ENCODE measurements at regions not wholly inside any gene's neighbourhood (a gene's known extent, or its start where the extent isn't known, plus 50 kb on each side); places are given as distances from the start of the nearest gene placed in this dataset.

DNA sequence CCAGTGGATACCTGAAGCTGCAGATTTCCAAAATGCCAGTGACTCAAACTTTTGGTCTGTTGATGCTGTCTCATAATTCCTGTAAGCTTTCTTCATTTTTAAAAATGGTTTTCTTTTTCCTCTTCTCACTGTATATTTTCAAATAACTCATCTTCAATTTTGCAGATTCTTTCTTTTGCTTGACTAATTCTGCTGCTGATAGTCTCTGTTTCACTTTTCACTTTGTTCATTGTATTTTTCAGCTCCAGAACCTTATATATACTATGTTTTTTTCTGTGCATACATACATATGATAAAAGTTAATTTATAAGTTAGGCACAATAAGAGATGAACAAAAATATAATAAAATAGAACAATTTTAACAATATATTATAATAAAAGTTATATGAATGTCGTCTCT, 237.7 kb upstream of the GPRIN3 start:
- no peak for DNase-seq

DNA sequence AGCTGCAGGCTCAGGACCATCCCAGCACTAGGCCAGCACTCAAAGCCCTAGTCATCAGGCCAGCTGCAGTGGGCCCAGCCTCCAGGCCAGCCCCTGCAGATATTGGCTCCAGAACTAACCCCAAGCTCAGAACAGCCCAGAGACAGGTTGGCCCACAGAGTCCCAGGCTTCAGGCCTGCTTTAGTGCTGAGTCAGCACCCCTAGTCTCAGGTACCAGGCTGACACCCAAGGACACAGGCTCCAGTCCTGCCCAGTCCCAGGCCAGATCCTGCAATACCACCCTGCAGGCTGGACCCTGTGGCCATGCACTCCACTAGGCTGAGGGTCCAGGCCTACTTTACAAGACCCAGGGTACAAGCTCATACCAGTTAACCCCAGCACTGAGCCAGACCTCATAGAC, 234.4 kb upstream of the GPRIN3 start:
- DNase-seq = no peak

DNA sequence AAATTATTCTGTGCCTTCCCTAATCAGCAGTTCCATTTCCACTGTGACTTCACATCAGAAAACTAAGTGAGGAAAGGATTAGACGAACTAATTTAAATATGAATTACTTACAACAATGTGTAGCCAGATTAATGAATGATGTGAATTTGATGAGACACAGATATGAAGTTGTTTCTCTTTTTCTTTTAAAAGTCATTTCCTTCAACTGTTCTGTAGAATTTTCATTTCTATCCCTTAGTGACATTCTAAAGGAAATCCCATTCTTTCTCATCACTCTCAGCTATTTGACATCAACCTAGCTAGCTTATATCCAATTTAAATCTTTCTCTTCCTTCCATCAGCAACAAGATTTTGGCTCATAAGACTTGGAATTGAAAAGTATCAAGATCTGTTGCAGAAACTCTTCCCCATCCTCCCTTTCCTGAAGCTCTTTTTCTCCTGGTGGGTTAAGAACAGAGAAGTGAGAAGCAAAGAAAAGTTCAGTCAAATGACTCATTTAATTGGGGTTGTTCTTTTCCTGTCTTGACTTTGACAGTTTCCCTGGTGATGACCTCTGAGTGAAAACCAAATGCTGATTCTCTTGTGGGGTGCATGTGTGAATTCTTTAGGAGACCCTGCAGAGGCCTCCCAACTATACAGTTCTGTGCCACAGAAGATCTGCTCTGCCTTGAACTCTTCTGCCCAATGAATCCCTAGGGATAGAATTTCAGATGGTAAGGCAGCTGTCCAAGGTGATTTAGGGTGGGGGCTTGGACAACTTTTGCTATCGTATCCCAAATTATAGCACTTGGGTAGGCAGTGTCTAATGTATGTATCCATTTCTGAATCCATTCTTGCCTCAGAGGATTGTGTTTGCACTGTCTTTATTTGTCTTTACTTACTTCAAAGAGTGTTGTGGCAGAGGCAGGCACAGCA, 232.5 kb upstream of the GPRIN3 start:
- no peak for DNase-seq

DNA sequence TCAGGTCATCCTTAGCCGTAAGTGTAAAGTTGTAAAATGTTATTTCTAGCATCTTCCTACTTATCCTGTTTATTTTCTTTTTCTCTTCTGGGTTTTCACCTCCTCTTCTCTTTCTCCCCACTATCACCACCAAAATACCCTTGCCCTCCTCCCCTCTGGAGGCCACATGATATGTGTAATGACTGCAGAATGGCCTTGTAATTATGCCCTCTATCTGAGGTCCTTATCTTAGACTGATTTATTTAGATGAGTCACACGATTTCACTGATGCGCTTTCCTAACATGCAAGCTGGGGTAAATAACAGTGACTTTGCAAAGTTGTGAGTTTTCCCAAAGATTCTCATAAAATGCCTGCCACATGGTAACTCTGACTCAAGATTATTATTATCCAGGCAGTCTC, 231.8 kb upstream of the GPRIN3 start:
- DNase-seq = no peak

DNA sequence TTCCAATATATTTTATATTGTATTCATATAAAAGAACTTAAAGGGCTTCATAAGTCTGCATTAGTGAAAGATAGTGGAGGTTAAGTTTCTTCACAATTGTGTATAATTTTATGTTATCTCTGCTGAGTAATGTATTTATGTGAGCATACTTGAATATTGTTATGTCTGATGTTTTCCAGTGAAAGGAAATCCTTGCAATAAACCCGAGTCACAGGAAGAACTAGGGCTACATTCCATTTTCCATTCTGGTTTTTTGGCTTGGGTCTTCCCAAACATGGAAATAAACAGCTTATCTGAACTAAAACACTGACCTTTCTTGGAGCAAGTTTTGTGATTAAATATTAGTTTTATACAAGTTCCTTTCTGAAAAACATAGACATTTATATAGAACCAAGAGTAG, 231.3 kb upstream of the GPRIN3 start:
- no peak for DNase-seq

DNA sequence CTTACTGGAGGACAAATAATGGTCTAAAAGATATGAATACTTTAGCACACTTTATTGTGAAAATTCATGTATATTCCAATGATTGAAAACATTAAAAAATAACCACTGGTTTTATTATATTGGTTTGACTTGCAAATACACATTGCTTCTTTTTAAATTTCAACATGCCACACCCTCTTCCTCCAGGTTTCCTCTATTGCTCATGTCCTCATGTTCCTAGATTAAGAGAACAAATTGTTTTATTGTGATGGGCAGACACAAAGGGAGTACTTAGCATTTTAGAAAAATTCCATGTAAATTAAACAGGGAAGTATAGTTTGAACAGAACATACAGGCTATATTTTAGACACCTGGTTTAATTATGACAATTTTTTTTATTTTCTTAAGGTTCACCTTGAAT, 230.6 kb upstream of the GPRIN3 start:
- DNase-seq = no peak

DNA sequence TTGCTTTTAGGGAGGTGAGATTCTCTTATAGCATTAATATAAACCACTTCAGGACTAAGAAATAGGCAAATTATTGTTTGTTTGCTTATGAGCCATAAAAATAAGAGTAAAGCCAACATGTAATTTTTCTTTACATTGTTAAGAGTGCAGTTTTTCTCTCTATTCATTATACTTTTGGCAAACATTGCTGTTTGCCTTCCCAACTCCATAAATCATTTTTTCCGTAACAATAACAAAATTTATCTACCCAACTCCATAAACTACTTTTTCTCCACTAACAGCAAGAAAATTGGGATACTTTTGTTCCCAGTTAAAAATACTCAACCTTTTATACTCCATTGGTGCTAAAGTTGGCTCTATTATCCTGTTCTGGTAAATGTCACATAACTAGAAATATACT, 229.7 kb upstream of the GPRIN3 start:
- DNase-seq = no peak

DNA sequence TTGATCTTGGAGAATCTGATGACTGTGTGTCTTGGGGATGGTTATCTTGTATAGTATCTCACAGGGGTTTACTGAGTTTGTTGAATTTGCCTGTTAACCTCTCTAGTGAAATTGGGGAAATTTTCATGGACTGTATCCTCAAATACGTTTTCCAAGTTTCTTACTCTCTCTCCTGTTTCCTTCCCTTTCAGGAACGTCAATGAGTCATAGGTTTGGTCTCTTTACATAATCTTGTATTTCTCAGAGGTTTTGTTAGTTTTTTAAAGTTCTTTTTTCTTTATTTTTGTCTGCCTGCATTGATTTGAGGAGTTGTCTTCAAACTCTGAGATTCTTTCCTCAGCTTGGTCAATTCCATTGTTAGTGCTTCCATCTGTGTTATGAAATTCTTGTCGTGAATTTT, 227.7 kb upstream of the GPRIN3 start:
- DNase-seq = no peak

DNA sequence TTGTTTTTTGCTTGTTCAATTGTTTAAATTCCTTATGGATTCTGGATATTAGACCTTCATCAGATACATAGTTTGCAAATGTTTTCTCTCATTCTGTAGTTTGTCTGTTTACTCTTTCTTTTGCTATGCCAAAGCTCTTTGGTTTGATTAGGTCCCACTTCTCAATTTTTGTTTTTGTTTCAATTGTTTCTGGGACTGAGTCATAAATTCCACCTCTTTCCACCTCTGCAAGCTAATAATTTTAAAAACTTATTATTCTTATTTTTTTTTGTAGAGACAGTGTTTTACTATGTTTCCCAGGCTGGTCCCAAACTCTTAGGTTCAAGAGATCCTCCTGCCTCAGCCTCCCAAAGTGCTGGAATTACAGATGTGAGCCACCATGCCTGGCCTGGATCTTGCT, 226.8 kb upstream of the GPRIN3 start:
- no peak for DNase-seq

DNA sequence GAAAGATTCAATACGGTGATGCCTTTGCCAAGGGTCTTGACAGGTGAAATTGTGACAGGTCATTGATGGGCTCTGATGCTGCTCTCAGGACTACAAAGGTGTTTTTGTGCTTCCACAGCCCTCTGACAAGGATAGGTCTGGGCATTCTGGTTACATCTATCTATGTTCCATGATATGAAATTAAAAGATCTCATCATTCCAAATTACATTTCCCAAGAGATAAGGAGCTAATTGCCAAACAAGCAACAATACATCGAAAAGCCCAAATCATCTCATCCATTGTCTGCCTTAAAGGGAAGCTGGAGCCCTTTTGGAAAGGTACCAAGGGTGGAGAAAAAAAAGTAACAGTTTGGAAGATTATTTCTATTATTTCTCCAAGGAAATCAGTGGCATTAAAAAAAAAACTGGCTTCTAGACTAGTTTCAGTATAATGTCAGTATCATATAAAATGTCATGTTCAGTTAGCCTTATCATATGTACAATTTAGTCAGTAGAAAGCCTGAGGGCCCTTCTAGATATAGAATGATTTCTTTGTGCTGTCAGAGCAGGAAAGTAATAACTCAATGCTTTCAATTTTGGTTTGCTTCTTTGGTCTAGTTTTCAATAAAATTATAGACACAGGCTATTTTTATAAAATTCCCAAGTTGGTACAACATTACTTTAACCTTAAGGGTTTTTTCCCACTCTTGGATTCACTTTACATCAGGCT, 224.5 kb upstream of the GPRIN3 start:
- DNase-seq = no peak

DNA sequence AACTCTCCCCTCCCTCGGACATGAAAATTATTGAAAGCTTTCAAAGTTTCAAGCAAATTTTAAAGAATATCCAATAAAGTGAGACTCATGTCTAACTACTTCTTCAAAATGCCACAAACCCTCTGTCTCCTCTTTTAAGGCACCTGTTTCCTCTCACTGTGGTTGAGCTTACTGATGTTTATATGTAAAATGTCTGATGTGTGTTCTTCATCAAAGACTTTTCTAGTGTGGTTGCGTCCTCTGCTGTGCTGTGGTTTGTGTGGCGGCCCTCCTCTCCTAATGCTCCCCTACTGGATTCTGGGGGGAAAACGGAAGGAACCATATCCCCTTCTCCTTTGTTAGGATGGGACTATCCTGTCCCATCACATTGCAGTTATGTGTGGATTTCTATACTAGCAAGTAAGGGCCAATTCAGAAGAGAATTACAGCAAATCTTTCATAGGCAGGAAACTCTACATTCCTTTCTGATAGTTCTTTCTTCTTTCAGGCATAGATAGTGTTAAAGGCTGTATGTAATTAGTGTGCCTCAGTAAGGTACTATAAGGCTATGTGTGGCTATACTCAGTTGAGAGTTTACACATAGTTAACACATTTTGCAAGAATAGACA, 221.0 kb upstream of the GPRIN3 start:
- DNase-seq = no peak

DNA sequence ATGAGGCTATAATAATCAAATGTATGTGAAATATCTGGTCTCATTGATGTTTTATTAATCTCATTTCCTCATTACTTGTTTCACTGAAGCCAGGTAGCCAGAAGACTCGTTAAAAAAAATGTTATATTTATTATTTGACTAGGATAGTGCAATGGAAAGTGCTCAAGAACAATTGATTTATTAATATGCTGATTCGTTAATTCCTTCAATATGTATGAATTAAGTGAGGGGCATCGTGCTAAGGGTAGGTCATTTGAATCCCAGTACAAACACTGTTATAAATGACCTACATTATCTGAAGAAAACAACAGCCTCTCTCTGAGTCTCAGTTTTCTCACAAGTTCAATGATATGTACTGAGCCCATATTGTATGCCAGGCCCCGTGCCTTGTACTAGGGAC, 214.2 kb upstream of the GPRIN3 start:
- no peak for DNase-seq

DNA sequence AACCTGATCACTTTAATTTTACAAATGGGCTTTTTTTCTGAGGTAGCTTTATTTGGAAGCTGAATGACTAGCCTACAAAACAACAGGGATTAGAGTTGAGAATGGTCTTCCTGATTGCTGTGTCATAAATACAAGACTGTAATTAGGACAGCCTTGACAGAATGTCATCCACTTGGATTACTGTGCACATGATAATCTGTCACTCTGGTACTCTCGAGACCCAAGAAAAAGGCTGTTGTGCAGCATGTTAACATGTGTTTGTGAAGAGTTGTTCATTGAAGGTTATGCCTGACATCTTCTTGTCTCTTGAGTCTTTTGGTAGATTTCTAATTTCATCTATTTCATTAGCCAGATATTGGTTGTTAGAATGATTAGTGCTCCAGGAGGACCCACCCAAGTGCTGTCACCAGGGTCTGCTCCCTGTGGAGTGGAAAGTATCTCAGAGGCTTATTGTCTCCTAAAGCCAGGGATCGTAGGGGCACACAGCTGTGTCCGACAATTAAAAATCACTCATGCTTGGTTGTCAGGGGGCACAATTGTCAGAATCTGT, 212.2 kb upstream of the GPRIN3 start:
- no peak for DNase-seq

DNA sequence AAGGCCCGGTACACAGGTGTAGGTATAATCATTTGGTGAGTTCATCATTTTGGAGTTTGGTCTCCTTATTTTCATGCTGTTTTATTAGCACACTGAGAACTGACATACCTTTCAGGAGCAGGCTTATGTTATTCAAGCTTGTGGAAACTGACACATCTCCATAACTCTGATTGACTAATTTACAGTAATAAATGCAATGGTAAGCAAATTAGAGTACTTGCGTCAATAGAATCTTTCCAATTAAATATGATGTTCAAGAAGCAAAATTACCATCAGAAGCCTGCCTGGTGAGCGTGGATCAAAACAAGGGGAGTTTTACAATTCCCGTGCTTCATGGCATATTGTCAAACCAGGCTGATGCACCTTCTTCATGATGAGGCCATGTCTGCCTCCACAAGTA, 210.7 kb upstream of the GPRIN3 start:
- DNase-seq = no peak

DNA sequence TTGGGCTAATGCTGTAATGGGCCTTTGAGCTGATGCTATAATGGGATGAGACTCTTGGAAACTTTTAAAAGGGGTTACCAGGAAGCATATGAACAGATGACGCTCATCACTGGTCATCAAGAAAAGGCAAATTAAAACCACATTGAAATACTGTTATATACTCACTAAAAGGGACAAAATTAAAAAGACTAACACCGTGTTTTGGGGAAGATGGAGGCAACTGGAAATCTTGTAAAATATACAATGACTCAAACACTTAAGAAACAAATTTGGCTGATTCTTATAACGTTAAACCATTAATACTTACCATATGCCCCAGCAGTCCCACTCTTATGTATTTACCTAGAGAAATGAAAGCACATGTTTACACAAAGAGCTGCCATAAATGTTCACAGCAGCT, 207.2 kb upstream of the GPRIN3 start:
- no peak for DNase-seq

DNA sequence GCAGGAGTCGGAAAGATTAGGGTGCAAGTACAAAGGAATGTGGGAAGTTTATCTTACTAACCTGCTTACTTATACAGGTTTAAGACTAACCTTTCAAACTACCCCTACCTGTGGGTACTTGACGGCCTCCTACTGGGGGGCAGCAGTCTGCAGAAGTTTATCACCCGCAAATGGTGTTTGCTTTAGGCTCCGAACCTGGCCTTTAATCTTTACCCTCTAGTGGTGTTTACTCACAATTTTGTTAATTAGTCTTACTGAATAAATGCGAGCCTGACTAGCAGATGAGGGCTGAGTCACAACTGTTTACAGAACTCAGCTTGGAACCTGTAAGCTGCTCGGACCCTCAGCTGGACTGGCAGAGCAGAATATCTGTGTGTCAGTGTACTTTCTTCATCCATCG, 204.2 kb upstream of the GPRIN3 start:
- DNase-seq = no peak

DNA sequence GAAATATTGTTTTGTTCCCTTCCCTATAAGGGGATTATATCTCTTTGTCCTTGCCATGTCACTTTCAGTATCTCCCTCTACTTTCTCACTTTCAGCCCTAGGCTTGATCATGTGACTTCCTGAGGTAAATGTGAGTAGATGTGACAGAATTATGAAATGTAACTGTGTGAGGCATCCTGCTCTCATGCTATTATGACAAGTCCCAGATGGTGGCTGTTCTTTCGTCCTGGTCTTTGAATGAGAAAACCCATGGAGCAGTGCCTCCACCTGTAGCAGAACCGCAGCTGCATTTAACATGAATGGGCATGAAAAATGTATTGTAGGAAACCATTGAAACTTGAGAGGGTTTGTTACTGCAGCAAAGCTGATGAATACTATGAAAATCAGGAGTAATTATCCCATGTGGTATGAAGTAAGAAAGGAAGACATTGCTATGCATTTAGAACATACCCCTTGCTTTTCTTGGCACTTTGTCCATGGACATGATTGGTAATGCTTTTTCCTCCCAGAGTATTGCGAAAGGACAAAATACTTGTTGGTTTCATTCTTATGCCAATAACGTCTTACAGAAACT, 202.2 kb upstream of the GPRIN3 start:
- DNase-seq = no peak

DNA sequence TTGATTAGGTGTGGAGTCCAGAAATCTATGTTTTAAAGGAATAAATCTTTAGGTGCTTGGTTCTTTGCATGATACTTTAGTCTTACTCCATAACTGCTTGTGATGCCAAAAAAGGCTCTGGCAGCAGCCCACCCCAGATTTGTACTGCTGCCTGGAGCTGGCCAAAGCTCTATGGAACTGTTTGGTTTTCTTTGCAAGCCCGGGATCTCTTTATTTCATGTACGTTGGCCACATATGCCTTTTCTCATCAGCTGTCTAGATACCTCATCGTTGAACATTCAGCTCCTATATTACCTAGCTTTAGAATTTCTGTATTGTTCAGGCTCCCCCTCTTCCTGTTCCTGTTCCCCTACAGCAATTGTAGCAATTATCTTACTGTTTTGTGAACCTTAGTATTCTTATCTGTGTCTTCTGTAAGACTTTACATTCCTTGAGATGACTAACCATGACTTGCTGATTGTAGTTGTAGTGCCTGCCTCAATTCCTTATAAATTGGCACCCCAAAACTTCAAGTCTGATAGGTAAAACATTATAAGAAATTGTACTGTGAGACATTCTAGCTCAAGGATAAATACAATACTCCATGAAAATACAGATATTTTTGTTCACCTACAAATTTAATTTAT, 199.4 kb upstream of the GPRIN3 start:
- DNase-seq = no peak

DNA sequence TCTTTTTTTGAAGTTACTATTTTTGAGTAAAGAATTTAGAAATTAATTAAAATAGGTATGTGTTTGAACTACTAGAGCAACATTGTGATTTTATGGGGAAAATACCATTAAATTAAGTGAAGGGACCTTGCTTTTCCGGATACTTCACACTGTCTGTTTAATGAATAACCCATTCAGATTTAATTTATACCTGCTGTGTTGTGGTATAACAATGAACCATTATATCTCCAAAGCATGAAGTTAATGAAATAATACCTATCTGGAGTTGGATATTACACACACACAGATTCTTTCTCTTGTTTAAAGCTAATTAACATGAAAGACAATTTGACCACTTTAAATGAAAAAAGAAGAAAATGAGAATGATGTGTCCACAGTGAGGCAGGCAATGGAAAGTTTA, 195.0 kb upstream of the GPRIN3 start:
- no peak for DNase-seq

DNA sequence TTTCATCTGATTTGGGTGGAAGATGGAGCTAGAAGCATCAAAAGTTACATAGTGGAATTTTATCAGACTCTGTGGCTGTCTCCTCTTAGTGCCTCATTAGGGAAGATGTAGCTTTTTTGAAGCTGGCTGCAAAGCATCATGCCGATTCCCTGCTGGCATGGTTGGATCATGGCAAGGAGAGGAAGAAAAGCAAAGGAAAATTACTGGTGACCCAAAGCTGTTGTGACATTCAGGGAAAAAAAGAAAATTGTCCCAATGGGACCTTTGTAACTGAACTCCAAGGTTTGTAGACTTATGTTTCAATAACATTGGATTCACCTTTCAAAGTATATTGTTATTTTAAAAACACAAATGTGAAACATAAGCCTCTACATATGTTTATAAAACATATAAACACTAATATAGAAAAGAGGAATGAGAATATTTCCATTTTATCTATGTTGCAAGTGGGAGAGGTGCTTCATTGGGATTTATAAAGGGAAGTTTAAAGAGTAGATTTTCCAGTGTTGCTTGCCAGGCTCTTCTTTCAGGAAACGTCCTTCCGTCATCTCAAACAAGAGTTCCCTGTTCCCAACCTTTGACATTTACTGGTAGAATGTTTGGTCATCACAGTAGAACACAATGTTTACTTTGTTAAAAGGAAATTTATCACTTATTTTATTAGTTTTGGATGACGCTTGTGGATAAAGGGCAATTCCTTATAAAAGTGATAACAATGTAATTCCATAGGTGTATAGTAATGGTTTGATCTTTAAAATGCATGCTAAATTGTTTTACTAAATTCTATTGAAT, 190.1 kb upstream of the GPRIN3 start:
- no peak for DNase-seq

DNA sequence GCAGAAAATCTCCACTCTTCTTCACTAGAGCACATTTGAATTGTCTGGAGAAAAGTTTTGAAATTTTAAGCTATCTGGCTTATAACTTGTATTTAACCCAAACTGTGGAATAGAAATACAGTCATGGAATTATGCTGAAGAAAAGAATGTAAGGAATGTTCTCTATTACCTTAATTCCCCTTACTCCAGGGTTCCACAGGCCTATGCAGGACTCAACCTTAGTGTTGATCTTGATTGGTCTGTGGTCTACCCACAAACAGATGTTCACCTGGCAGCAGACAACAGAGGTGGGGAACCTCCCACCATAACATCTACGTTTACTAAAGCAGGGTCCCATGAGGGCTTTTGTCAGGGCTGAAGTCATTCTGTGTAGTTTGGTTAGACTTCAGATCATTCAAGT, 189.3 kb upstream of the GPRIN3 start:
- no peak for DNase-seq

DNA sequence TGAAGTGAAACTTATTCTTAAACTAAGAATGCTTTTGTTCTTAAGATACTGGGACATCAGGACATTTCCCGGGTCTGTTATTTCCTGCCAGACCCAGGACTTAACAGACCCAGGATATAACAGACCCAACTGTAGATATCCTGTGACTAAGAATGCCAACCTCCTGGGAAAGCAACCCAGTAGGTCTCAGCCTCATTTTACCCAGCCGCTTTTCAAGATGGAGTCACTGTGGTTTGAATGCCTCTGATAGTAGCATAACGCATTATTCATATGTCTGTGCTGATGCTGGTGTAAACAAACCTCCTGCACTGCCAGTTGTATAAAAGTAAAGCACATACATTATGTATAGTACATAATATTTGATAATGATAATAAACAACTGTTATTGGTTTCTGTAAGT, 185.8 kb upstream of the GPRIN3 start:
- DNase-seq = no peak

Data from skin of body (tissue), 1 donor.